GM12892 (cell line): ENCODE measurements at regions not wholly inside any gene's neighbourhood (a gene's known extent, or its start where the extent isn't known, plus 50 kb on each side); places are given as distances from the start of the nearest gene placed in this dataset.

ENCODE experiments used
- POLR2A ChIP-seq: IDR thresholded peaks from 2 replicates; pipeline ENCODE4 v1.6.1; 2011; ENCODE audit warnings: low read depth, low read length, control low read depth
- POLR2AphosphoS5 ChIP-seq: IDR thresholded peaks from 2 replicates; pipeline ENCODE4 v1.6.1; 2011; ENCODE audit warnings: low read depth, low read length, control low read depth
- TAF1 ChIP-seq: IDR thresholded peaks from 2 replicates; pipeline ENCODE4 v1.6.1; 2011; ENCODE audit warnings: low read depth, mild to moderate bottlenecking, control low read depth, low read length, borderline replicate concordance

DNA sequence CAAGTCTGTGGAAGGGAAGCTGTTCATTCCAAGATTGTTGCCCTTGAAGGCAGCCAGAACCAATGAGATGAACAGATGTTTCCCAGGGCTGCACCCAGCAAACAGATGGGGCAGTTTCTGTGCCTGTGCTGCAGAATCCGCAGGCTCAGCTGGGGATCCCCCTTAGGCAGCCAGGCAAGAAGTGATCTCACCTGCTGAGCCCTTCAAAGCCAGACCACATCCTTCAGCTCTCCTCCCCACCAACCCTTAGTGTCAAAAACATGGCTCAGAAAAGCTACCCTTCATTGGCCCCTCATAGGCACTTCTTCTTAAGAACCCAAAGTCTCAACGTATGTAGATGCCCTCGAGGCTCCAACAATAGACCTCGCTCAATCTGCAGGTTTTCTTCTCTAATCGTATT is 626.7 kb downstream of the CCDC171 start:
- no peak for TF ChIP-seq POLR2A
- no peak for TF ChIP-seq POLR2AphosphoS5
- TF ChIP-seq TAF1: no peak
